SH-SY5Y (cell line): ENCODE measurements at regions not wholly inside any gene's neighbourhood (a gene's known extent, or its start where the extent isn't known, plus 50 kb on each side); places are given as distances from the start of the nearest gene placed in this dataset.

Source experiments
- GATA2 ChIP-seq: IDR thresholded peaks from 2 replicates; pipeline ENCODE4 v1.6.1; 2011; ENCODE audit warnings: mild to moderate bottlenecking, low read depth, low read length
- GATA3 ChIP-seq: IDR thresholded peaks from 2 replicates; pipeline ENCODE4 v1.6.1; 2011; ENCODE audit warnings: low read depth, mild to moderate bottlenecking, low read length, moderate library complexity

DNA sequence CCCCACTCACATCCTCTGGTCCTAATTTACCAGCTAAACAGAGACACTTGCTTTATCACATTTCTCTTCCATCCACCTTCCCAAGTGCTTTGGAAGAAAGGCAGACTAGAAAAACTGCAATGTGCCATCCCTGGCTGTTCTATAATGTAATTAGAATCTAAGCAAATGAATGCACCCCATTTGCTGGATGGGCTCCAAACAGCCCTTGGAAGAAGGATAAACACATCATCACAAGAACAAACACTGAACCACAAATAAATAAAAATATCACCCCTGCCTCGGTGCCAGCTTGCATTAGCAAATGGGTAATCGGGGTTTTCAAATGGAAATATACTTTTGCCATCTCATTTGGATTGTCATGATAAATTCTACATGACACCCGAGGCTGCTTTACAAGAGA lies 296.6 kb upstream of the ISX start:
- TF ChIP-seq GATA2 (no peak), GATA3 (no peak)

DNA sequence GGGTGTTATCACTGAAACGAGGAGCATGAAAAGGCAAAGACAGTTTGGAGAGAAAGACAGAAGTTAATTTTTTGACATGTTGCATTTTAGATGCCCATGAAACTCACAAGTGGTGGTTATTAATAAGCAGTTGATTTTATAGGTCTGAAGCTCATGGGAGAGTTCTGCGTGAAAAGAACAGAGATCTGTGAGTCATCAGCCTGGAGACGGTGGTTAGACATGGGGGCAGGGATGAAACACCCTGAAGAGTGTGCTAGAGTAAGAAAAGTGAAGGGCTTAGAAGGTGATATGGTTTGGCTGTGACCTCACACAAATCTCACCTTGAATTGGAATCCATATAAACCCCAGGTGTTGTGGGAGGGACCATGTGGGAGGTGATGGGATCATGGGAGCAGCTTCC lies 289.1 kb upstream of the ISX start:
- TF ChIP-seq GATA2, result no peak
- TF ChIP-seq GATA3, result no peak

DNA sequence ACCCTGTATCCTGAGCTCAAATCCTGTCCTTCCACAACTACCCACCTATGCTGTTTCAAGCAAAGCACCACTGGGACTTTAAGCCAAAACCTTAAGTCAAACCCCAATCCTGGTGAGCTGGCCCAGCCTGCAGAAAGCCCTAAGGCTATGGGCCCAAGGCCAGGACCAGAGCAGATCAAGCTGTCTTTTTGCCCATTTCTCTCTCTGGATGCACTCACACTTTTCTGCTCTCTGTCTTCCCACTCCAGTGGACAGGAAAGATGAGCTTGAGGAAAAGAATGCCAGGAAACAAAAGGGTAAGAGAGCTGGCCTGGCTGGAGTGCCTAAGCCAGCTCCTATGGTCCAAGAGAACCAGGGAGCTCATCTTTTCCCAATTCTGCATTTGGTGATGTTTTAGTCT lies 284.3 kb upstream of the ISX start:
- TF ChIP-seq GATA2 (no peak), GATA3 (no peak)

DNA sequence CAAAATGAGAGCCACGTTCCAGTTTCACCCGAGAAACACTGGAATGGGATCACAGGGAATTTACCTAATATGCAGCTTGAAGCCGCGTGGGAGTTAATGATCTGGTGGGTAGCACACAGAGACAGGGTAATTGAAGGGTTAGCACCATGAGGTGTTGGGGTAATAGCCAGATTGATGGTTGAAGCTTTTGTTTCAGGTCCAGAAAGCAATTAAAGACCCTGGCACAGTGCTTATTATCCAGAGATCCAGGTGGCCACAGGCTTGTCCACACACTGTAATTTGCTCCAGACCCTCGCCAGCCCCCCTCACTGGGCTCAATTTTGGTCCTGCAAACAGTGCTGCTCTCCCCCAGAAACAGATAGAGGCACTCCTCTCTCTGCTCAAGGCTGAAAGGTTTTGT lies 282.5 kb upstream of the ISX start:
- TF ChIP-seq GATA2 (no peak), GATA3 (no peak)

DNA sequence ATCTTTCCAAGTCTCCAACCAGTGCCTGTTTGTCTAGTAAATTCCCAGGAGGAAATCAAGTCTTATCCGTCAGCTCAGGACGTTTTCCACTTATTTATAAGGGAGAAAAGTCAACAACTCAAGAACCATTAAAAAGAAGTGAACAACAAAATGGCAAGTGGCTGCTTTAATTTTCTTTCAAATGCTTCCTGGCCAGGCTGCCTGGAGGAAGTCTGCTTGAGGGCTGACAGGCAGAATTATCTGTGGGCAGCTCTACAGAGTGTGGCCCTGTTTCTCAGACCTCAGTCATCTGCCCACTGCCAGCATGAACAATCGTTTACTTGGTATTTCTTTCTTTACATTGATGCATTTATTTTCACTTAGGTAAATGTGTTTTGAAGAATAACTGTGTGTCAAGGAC lies 281.9 kb upstream of the ISX start:
- TF ChIP-seq GATA3, result no peak
- TF ChIP-seq GATA2, result no peak

DNA sequence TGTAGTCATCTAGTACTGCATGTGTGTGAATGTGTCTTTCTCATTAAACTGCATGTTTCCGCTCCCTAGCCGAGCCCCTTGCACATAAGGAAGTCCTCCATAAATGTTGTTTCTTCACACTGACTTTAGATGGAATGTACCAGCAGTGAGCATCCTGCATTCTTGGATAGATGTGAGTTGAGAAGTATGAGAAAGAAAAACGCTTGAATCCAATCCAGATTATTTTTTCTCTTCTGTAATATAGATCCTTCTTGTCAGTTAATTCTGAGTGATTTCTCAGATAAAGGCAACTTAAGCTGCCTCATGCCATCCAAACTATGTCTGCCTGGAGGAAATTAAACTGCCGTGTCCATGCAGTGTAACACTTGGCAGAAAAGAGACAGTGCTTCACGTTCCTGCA lies 268.1 kb upstream of the ISX start:
- TF ChIP-seq GATA2 (no peak), GATA3 (no peak)

DNA sequence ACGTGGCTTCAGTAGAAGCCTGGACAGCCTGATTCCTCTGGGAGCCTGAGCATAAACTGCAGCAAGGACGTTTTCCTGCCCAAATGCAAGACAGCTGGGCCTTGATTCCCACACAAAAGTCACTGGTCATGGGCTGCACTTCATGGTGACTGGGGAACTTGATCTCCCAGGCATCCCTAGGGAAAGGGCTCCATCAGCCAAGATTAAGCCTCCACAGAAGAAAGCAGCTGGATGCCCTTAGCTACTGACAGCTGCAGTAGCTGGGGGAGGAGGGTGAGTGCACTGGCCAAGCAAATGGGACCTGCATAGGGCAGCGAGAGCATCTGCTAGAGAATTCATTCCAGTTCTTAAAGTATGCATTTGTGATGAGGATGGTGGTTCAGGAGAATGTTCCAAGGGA lies 267.4 kb upstream of the ISX start:
- TF ChIP-seq GATA2 (no peak), GATA3 (no peak)

DNA sequence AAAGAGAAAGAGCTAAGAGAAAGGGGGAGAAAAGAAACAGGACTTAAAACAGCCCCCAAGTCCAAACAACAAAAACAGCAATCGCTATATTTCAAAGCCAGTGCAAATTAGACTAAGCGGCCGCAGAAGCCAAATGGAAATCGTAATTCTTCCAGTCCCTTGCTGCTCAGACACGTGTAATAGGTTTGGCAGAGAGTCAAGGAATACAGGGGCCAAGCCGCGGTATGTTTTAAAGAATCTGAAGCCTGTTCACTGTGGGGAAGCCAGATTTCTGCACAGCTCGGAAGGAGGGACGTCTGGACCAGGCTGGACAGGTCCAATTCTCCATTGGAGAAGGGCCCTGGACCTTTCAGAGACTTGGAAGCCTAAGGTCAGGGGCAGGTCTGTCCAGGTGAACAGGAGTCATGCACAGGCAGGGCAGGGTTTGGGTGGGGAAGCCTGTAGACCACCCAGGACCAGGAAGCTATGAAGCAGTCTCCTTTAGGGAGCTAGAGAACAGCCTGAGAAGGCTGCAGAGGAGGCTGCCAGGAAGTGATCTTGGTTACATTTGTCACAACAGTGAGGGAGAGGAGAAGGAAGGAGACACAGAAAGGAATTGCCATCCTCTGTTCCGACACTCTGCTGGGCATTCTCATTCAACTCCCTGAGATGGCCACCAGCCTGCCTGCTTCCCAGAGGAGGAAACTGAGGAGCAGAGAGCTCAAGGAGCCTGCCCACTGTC lies 265.5 kb upstream of the ISX start:
- TF ChIP-seq GATA3 (no peak), GATA2 (no peak)

DNA sequence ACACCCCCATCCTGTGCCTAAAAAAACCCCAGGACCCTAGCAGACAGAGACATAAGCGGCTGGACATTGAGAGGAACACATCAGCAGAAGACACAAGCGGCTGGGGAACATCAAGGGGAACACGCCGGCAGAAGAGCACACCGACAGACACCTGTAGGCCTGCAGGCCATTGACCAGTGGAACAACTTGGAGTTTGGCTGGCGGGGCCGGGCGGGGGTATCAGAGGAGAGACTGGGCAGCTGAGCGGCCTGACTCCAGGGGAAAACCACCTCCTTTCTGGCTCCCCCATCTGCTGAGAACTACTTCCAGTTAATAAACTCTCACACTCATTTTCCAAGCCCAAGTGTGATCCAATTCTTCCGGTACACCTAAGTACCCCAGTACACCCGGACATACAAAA lies 264.7 kb upstream of the ISX start:
- TF ChIP-seq GATA2 (no peak), GATA3 (no peak)

DNA sequence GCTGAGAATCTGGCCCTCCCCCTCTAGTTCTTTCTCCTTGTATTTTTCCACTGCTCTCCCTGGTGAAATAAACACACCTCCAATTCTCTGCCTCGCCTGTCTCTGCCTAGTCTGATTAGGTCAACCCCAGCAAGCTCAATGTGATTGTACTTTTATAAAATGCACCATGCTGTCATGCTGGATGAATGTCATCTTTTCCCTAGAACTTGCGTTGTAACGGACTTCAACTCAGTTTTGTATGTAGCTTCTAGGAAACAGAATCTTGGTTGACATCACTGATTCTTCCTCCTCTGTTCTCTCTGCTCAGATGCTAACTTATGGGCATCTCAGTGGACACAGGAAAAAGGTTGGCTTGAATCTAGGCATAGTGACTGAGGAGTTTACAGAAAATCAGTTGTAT lies 261.9 kb upstream of the ISX start:
- TF ChIP-seq GATA2 (no peak), GATA3 (no peak)

DNA sequence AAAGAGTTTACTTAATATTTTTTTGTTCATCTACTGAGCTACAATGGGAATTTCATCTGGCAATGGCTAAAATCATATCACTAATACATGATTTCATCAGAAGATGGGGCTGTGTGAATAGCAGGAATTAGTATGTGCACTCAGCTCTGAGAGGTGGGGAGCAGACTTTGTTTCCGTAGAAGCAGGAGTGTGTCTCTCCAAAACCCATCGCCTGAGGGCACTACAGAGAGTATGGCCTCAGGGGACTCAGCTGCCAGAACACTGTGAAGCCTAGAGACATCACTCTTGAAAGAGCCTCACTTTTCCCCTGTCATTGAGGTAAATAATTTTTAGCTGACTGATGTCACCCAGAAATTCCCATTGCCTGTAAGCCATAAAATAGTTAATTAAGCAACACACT lies 261.4 kb upstream of the ISX start:
- TF ChIP-seq GATA2 (no peak), GATA3 (no peak)

DNA sequence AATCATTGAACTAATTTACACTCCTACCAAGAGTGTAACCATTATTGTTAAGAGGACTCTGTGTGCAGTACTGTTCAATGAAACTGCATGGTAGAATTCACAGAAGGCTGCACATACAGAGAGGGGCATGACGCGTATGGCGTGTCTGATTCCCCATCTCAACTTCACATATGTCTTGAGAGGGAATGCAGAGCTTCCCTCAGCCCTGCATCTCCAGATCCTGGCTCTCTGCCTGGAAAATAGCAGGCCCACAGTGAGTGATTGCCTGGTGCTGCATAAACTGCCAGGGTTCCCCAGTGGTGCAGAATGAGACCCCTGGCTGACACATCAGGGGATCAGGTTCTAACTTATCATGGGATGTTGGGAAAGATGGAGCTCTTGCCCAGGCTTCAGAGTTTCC lies 260.2 kb upstream of the ISX start:
- no peak for TF ChIP-seq GATA3
- no peak for TF ChIP-seq GATA2

DNA sequence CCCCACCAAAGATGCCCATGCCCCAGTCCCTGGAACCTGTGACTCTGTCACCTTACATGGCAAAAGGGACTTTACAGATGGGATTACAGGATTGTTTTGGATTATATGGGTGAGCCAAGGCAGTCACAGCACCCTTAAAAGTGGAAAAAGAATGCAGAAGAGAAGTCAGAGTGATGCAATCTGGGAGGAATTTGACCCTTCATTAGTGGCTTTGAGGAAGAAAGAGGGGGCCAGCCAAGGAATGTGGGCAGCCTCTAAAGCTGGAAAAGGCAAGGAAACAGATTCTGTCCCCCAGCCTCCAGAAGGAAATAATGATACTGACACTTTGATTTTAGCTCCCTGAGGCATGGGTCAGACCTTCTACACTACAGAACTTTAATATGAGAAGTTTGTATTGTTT lies 257.3 kb upstream of the ISX start:
- TF ChIP-seq GATA2 (no peak), GATA3 (no peak)

DNA sequence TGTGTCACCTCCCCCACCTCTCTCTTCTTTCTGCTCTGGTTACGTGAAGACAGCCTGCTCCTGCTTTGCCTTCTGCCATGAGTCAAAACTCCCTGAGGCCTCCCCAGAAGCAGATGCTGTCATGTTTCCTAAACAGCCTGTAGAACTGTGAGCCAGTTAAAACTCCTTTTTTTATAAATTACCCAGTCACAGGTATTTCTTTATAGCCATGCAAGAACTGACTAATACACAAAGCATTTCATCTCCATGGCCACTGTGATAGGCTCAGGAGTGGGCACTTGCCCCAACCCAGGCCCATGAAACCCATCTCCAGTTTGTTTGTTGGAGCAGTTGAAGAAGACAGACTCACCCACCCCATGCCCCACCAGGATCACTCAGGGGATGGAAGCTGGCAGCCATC lies 253.3 kb upstream of the ISX start:
- TF ChIP-seq GATA2, result no peak
- TF ChIP-seq GATA3, result no peak

DNA sequence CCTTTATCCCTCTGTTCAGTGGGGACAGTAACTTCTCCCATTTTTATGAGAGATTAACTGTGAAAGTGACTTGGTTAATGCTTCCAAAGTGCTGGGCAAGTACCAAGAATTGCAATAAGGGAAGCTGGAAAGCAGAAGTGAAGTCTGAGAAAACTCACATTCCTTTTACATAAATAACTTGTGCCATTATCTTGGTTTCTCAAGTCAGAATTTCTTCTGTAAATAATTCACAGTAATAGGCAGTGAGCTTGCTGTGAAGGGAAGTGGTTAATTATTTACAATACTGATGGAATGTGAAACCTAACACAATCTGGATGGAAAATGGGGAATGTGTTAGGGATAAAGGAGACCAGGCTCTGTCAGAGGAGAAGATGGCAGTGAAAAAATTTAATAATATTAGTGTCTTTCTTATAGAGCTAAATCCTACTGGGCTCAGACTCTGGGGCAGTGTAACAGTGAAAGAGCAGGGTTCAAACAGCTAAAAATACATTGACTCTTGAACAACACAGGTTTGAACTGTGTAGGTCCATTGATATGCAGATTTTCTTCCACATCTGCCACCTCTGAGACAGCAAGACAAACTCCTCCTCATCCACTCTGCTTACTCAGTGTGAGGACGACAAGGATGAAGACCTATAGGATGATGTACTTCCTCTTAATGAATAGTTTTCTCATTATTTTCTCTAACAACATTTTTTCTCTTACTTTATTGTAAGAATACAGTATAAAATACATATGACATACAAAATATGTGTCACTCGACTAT lies 251.5 kb upstream of the ISX start:
- TF ChIP-seq GATA2, result no peak
- no peak for TF ChIP-seq GATA3
